SK-N-SH (cell line): ENCODE measurements at regions not wholly inside any gene's neighbourhood (a gene's known extent, or its start where the extent isn't known, plus 50 kb on each side); places are given as distances from the start of the nearest gene placed in this dataset.
"Not testable (repeated sequence)": the region's sequence is repeated elsewhere in the genome, so short reads cannot be mapped to it uniquely, and the experiment has no call there.

ENCODE experiments used
- CTCF ChIA-PET: fragments of 300-600, 350-600 bp; formaldehyde crosslinking; extraction: SDS; loops from one replicate; lab custom pipeline; 2021; lab: Yijun Ruan, JAX
- POLR2A ChIA-PET: fragments of 350-600 bp; sonication (Branson Sonifier 250); formaldehyde crosslinking; extraction: SDS; loops from one replicate; lab custom pipeline; 2020; ENCODE audit warnings: antibody characterized with exemption, inconsistent platforms; lab: Yijun Ruan, JAX
- DNase-seq: peaks from one replicate; pipeline ENCODE4 v3.0.0; 2012
- H2AFZ ChIP-seq: fragments of 200-600 bp; sonication (generic); 2 replicates; pipeline ENCODE4 v1.8.1; 2016; ENCODE audit warnings: antibody characterized with exemption, mild to moderate bottlenecking, low read depth
- H3F3A ChIP-seq: fragments of 200-600 bp; sonication (generic); replicated peaks from 2 replicates; pipeline ENCODE3; 2016; ENCODE audit warnings: antibody characterized with exemption, mild to moderate bottlenecking; ENCODE audit not compliant: insufficient read depth
- H3K27ac ChIP-seq, 2 experiments: fragments of 200-500 bp in 1 of 2; fragments of 200-600 bp in 1 of 2; sonication (Bioruptor generic) in 1 of 2; sonication (generic), shearing (Covaris generic) in 1 of 2; 2 replicates each; pipeline versions ENCODE4 v1.5.1 to v1.6.1; 2014 to 2016; ENCODE audit warnings: low read depth in 2 of 2, inconsistent platforms in 1 of 2, low read length in 1 of 2, mild to moderate bottlenecking in 1 of 2, mixed read lengths in 1 of 2
- H3K27me3 ChIP-seq: fragments of 200-600 bp; sonication (generic), shearing (Covaris generic); 2 replicates; pipeline ENCODE4 v1.6.1; 2016; ENCODE audit warnings: mixed run types; ENCODE audit not compliant: insufficient read depth
- H3K36me3 ChIP-seq, 2 experiments: fragments of 200-500 bp in 1 of 2; fragments of 200-600 bp in 1 of 2; sonication (Bioruptor generic) in 1 of 2; sonication (generic) in 1 of 2; replicated peaks in 1 of 2; 2 replicates each; pipeline versions ENCODE3 to v1.5.1; 2014 to 2016; ENCODE audit warnings: low read length in 1 of 2, mild to moderate bottlenecking in 1 of 2; ENCODE audit not compliant: insufficient read depth in 2 of 2, control insufficient read depth in 1 of 2
- H3K4me1 ChIP-seq, 2 experiments: fragments of 200-500 bp in 1 of 2; fragments of 200-600 bp in 1 of 2; sonication (Bioruptor generic) in 1 of 2; sonication (generic), shearing (Covaris generic) in 1 of 2; 2 replicates each; pipeline versions ENCODE4 v1.5.1 to v1.6.1; 2014 to 2016; ENCODE audit warnings: low read depth in 1 of 2, low read length in 1 of 2, mixed run types in 1 of 2; ENCODE audit not compliant: insufficient read depth in 2 of 2, control insufficient read depth in 1 of 2
- H3K4me2 ChIP-seq: fragments of 200-600 bp; sonication (generic), shearing (Covaris generic); 2 replicates; pipeline ENCODE4 v1.6.1; 2017; ENCODE audit warnings: mixed run types
- H3K4me3 ChIP-seq, 2 experiments: fragments of 200-500 bp in 1 of 2; fragments of 200-600 bp in 1 of 2; sonication (Bioruptor generic) in 1 of 2; sonication (generic), shearing (Covaris generic) in 1 of 2; 2 replicates each; pipeline versions ENCODE4 v1.5.1 to v1.8.1; 2014 to 2016; ENCODE audit warnings: low read depth in 2 of 2, inconsistent platforms in 1 of 2, low read length in 1 of 2, mild to moderate bottlenecking in 1 of 2, mixed read lengths in 1 of 2, moderate library complexity in 1 of 2
- H3K79me2 ChIP-seq: fragments of 200-600 bp; sonication (generic); 2 replicates; pipeline ENCODE4 v1.8.1; 2017; ENCODE audit warnings: mild to moderate bottlenecking; ENCODE audit not compliant: insufficient read depth
- H3K9ac ChIP-seq: fragments of 200-600 bp; sonication (generic); 2 replicates; pipeline ENCODE4 v1.6.1; 2017; ENCODE audit warnings: mixed run types
- H3K9me2 ChIP-seq: fragments of 200-600 bp; sonication (generic); 2 replicates; pipeline ENCODE4 v1.6.1; 2017; ENCODE audit warnings: mixed run types
- H3K9me3 ChIP-seq: fragments of 200-600 bp; sonication (generic); 2 replicates; pipeline ENCODE4 v1.6.1; 2017; ENCODE audit warnings: mixed run types, mild to moderate bottlenecking, moderate library complexity
- H4K20me1 ChIP-seq: fragments of 200-600 bp; sonication (generic); 2 replicates; pipeline ENCODE4 v1.6.1; 2017; ENCODE audit warnings: mild to moderate bottlenecking, mixed run types; ENCODE audit not compliant: insufficient read depth
- WGBS: methylation state at CpG from one replicate; pipeline ENCODE4 v1.1.6; 2017; ENCODE audit warnings: low lambda C conversion rate; 5-methylcytosine and 5-hydroxymethylcytosine counted together

- H4K20me1 ChIP-seq, CTCF ChIA-PET, POLR2A ChIA-PET, H3K9me3 ChIP-seq, H3K79me2 ChIP-seq, DNase-seq, H3K36me3 ChIP-seq, H3K27ac ChIP-seq, H3F3A ChIP-seq, H3K4me1 ChIP-seq, H3K4me2 ChIP-seq, H2AFZ ChIP-seq, H3K9me2 ChIP-seq, H3K27me3 ChIP-seq, H3K9ac ChIP-seq, H3K4me3 ChIP-seq: not testable (repeated sequence)
- no CpG with 5 or more reads among the region's 60 CpGs for WGBS
Observed at GRCh38 chr17:22383772-22384460, 691.6 kb downstream of the KCNJ18 start.

- H4K20me1 ChIP-seq, H3K79me2 ChIP-seq, H3F3A ChIP-seq, H3K4me2 ChIP-seq, H3K4me3 ChIP-seq, H3K9ac ChIP-seq, H3K4me1 ChIP-seq, H3K27ac ChIP-seq, H3K27me3 ChIP-seq, H3K9me2 ChIP-seq, CTCF ChIA-PET, POLR2A ChIA-PET, H3K36me3 ChIP-seq, H2AFZ ChIP-seq, H3K9me3 ChIP-seq, DNase-seq: not testable (repeated sequence)
- WGBS = no CpG with 5 or more reads among the region's 19 CpGs
Observed at GRCh38 chr17:22384461-22384800, 692.1 kb downstream of the KCNJ18 start.

GRCh38 chr17:22398446-22398845 lies 706.1 kb downstream of the KCNJ18 start:
- H2AFZ ChIP-seq, POLR2A ChIA-PET, CTCF ChIA-PET: not testable (repeated sequence)

DNA sequence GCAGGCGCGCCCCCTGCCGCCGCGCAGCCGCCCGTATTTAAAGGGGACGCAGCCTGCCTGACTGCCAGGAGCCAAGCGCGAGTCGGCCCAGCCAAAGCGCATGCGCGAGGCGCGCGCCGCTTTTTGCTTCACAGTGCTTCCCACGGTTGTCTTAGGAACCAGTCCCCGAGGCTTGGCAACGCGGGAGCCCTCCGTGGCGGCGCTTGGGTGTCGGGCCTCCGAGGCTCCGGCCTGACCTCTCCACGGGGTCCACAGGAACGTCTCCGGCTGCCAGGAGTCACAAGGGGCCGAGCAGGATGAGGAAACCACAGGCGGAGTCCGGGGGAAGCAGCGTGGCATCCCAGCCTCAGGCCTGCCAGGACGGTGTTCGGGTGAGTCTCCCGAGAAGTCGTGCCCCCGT lies 706.7 kb downstream of the KCNJ18 start:
- H3K27me3 ChIP-seq, DNase-seq, H3F3A ChIP-seq, H3K9me2 ChIP-seq, H3K4me1 ChIP-seq, H3K9ac ChIP-seq, H3K4me2 ChIP-seq, POLR2A ChIA-PET, H2AFZ ChIP-seq, H3K4me3 ChIP-seq, H3K27ac ChIP-seq, CTCF ChIA-PET, H3K79me2 ChIP-seq, H3K9me3 ChIP-seq, H3K36me3 ChIP-seq, H4K20me1 ChIP-seq: not testable (repeated sequence)
- WGBS = no CpG with 5 or more reads among the region's 40 CpGs

More at GRCh38 chr17:22398446-22398845, 706.1 kb downstream of the KCNJ18 start:
- not testable (repeated sequence) for H3K9ac ChIP-seq, H3K4me1 ChIP-seq, H3F3A ChIP-seq, H3K27ac ChIP-seq, DNase-seq, H3K4me3 ChIP-seq, H4K20me1 ChIP-seq, H3K27me3 ChIP-seq, H3K9me3 ChIP-seq, H3K79me2 ChIP-seq, H3K4me2 ChIP-seq, H3K9me2 ChIP-seq, H3K36me3 ChIP-seq
- WGBS = 0% methylated on average over 3 of the region's 19 CpGs
